ENCODE measurements at regions not wholly inside any gene's neighbourhood (a gene's known extent, or its start where the extent isn't known, plus 50 kb on each side); places are given as distances from the start of the nearest gene placed in this dataset.

GRCh38 chr2:180349809-180350208, 342.7 kb upstream of the CWC22 start:
- no peak for DNase-seq

GRCh38 chr2:180343528-180344345, 336.6 kb upstream of the CWC22 start:
- DNase-seq, result no peak

- no peak for DNase-seq
Measured at GRCh38 chr2:180337136-180337535, 330.0 kb upstream of the CWC22 start.

- no peak for DNase-seq
Measured at GRCh38 chr2:180336550-180336949, 329.5 kb upstream of the CWC22 start.

- no peak for DNase-seq
Measured at GRCh38 chr2:180334514-180334913, 327.4 kb upstream of the CWC22 start.

- DNase-seq, result no peak
Measured at GRCh38 chr2:180328795-180329422, 321.8 kb upstream of the CWC22 start.

GRCh38 chr2:180327185-180327584, 320.1 kb upstream of the CWC22 start:
- no peak for DNase-seq

GRCh38 chr2:180325416-180326120, 318.5 kb upstream of the CWC22 start:
- no peak for DNase-seq

- DNase-seq, result no peak
Measured at GRCh38 chr2:180324182-180324581, 317.1 kb upstream of the CWC22 start.

- no peak for DNase-seq
Measured at GRCh38 chr2:180322781-180323180, 315.7 kb upstream of the CWC22 start.

GRCh38 chr2:180319586-180320405, 312.7 kb upstream of the CWC22 start:
- DNase-seq, result no peak

- DNase-seq, result no peak
Measured at GRCh38 chr2:180314086-180314485, 307.0 kb upstream of the CWC22 start.

GRCh38 chr2:180312542-180312941, 305.4 kb upstream of the CWC22 start:
- DNase-seq, result no peak

- no peak for DNase-seq
Measured at GRCh38 chr2:180307096-180307495, 300.0 kb upstream of the CWC22 start.

- no peak for DNase-seq
Measured at GRCh38 chr2:180306346-180306745, 299.2 kb upstream of the CWC22 start.

GRCh38 chr2:180291552-180292421, 284.7 kb upstream of the CWC22 start:
- DNase-seq, result no peak

- no peak for DNase-seq
Measured at GRCh38 chr2:180291060-180291459, 284.0 kb upstream of the CWC22 start.

- DNase-seq, result no peak
Measured at GRCh38 chr2:180289627-180290026, 282.5 kb upstream of the CWC22 start.

- no peak for DNase-seq
Measured at GRCh38 chr2:180279581-180279980, 272.5 kb upstream of the CWC22 start.

GRCh38 chr2:180276733-180277132, 269.6 kb upstream of the CWC22 start:
- DNase-seq, result no peak

- no peak for DNase-seq
Measured at GRCh38 chr2:180268006-180268405, 260.9 kb upstream of the CWC22 start.

- no peak for DNase-seq
Measured at GRCh38 chr2:180261976-180262375, 254.9 kb upstream of the CWC22 start.

Measured in NCI-H1417 treated with DMSO at 0.1 percent for 48 hours (cell line).